H1 (cell line): ENCODE measurements at regions not wholly inside any gene's neighbourhood (a gene's known extent, or its start where the extent isn't known, plus 50 kb on each side); places are given as distances from the start of the nearest gene placed in this dataset.

ENCODE experiments used
- CTCF ChIA-PET: fragments of 300-600 bp; sonication (Branson Sonifier 250); formaldehyde crosslinking; loops from one replicate; lab custom pipeline; 2021; ENCODE audit not compliant: partially characterized antibody; lab: Charles Lee
- POLR2A ChIA-PET: fragments of 300-600 bp; sonication (Branson Sonifier 250); formaldehyde crosslinking; loops from one replicate; lab custom pipeline; 2021; ENCODE audit warnings: inconsistent platforms; ENCODE audit not compliant: partially characterized antibody; lab: Charles Lee
- DNase-seq, 2 experiments: peaks; one replicate each; pipeline versions ENCODE4 v3.0.0 to v3.0.0-alpha.2; 2010 to 2022; ENCODE audit warnings: low spot score in 2 of 2, low read depth in 1 of 2, mixed read lengths in 1 of 2
- FAIRE-seq: peaks from 2 replicates; lab custom pipeline; 2011; peaks lifted over from hg19 to GRCh38; lab: Jason Lieb, UNC
- H2AFZ ChIP-seq: 2 replicates; pipeline ENCODE4 v1.8.1; 2012; ENCODE audit warnings: low read length, inconsistent platforms
- H2AK5ac ChIP-seq: 2 replicates; pipeline ENCODE4 v1.6.1; 2013; ENCODE audit warnings: low read depth, low read length
- H2BK120ac ChIP-seq: replicated peaks from 2 replicates; pipeline ENCODE3; 2013; ENCODE audit warnings: low read depth, low read length, inconsistent platforms
- H2BK12ac ChIP-seq: 2 replicates; pipeline ENCODE4 v1.6.1; 2013; ENCODE audit warnings: low read depth, low read length
- H2BK15ac ChIP-seq: 2 replicates; pipeline ENCODE4 v1.6.1; 2013; ENCODE audit warnings: low read length
- H2BK20ac ChIP-seq: 2 replicates; pipeline ENCODE4 v1.6.1; 2013; ENCODE audit warnings: low read length
- H2BK5ac ChIP-seq: 2 replicates; pipeline ENCODE4 v1.6.1; 2013; ENCODE audit warnings: low read depth, low read length
- H3K14ac ChIP-seq: 2 replicates; pipeline ENCODE4 v1.6.1; 2013; ENCODE audit warnings: inconsistent platforms; ENCODE audit not compliant: insufficient read length
- H3K18ac ChIP-seq: 2 replicates; pipeline ENCODE4 v1.6.1; 2013; ENCODE audit warnings: low read length; ENCODE audit errors: extremely low read depth
- H3K23ac ChIP-seq: 2 replicates; pipeline ENCODE4 v1.6.1; 2013; ENCODE audit warnings: inconsistent platforms; ENCODE audit not compliant: insufficient read length
- H3K23me2 ChIP-seq: 2 replicates; pipeline ENCODE4 v1.6.1; 2013; ENCODE audit warnings: low read depth, low read length
- H3K27ac ChIP-seq: 2 replicates; pipeline ENCODE4 v1.6.1; 2011; ENCODE audit warnings: low read depth, low read length, inconsistent platforms
- H3K27me3 ChIP-seq, 4 experiments: replicated peaks in 1 of 4; 1 replicate in 1 of 4; 2 replicates in 3 of 4; pipeline versions ENCODE4 v1.6.1 to v1.8.1; 2011 to 2013; ENCODE audit warnings: low read length in 3 of 4, mild to moderate bottlenecking in 3 of 4, inconsistent platforms in 2 of 4, mixed read lengths in 2 of 4, moderate library complexity in 1 of 4; ENCODE audit not compliant: control insufficient read depth in 3 of 4, insufficient read depth in 3 of 4; ENCODE audit errors: extremely low read depth in 1 of 4
- H3K36me3 ChIP-seq, 4 experiments: 2 replicates each; pipeline versions ENCODE4 v1.6.1 to v1.8.1; 2011 to 2013; ENCODE audit warnings: mild to moderate bottlenecking in 4 of 4, low read length in 3 of 4, moderate library complexity in 2 of 4, control low read depth in 1 of 4, inconsistent platforms in 1 of 4; ENCODE audit not compliant: insufficient read depth in 4 of 4, control insufficient read depth in 2 of 4
- H3K4ac ChIP-seq: replicated peaks from 2 replicates; pipeline ENCODE3; 2013; ENCODE audit warnings: low read length, low read depth, mixed read lengths, inconsistent platforms; ENCODE audit not compliant: insufficient read length
- H3K4me1 ChIP-seq, 4 experiments: replicated peaks in 1 of 4; 1 replicate in 1 of 4; 2 replicates in 3 of 4; pipeline versions ENCODE4 v1.6.1 to v1.8.1; 2011 to 2013; ENCODE audit warnings: low read length in 3 of 4, inconsistent platforms in 2 of 4, mixed read lengths in 1 of 4; ENCODE audit not compliant: insufficient read depth in 4 of 4, control insufficient read depth in 3 of 4
- H3K4me2 ChIP-seq, 2 experiments: 2 replicates each; pipeline versions ENCODE4 v1.6.1 to v1.8.1; 2011 to 2013; ENCODE audit warnings: low read depth in 2 of 2, low read length in 2 of 2, control low read depth in 1 of 2, inconsistent platforms in 1 of 2, mild to moderate bottlenecking in 1 of 2; ENCODE audit not compliant: insufficient read depth in 1 of 2
- H3K4me3 ChIP-seq, 4 experiments: fragments of 200-600, 300-600 bp in 1 of 4; sonication (generic), shearing (Covaris generic), sonication (Bioruptor Twin) in 1 of 4; 2 replicates each; pipeline versions ENCODE4 v1.5.1 to v1.8.1; 2011 to 2016; ENCODE audit warnings: low read length in 4 of 4, low read depth in 3 of 4, control low read depth in 2 of 4, inconsistent platforms in 2 of 4, mild to moderate bottlenecking in 2 of 4, mixed read lengths in 1 of 4, moderate library complexity in 1 of 4; ENCODE audit not compliant: insufficient read depth in 2 of 4; ENCODE audit errors: extremely low read depth in 1 of 4
- H3K56ac ChIP-seq: replicated peaks from 2 replicates; pipeline ENCODE3; 2013; ENCODE audit warnings: low read depth, mild to moderate bottlenecking, mixed read lengths, low read length, inconsistent platforms; ENCODE audit not compliant: insufficient read length
- H3K79me1 ChIP-seq: 2 replicates; pipeline ENCODE4 v1.6.1; 2013; ENCODE audit warnings: low read depth, low read length, control low read depth
- H3K79me2 ChIP-seq, 2 experiments: 2 replicates each; pipeline versions ENCODE4 v1.6.1 to v1.8.1; 2012 to 2013; ENCODE audit warnings: low read length in 2 of 2, mild to moderate bottlenecking in 2 of 2, inconsistent platforms in 1 of 2; ENCODE audit not compliant: insufficient read depth in 2 of 2, control insufficient read depth in 1 of 2
- H3K9ac ChIP-seq, 4 experiments: replicated peaks in 1 of 4; 1 replicate in 1 of 4; 2 replicates in 3 of 4; pipeline versions ENCODE4 v1.6.1 to v1.8.1; 2011 to 2013; ENCODE audit warnings: low read depth in 3 of 4, low read length in 3 of 4, control low read depth in 2 of 4, mild to moderate bottlenecking in 2 of 4, moderate library complexity in 2 of 4, inconsistent platforms in 1 of 4; ENCODE audit errors: extremely low read depth in 1 of 4
- H3K9me3 ChIP-seq, 2 experiments: 2 replicates each; pipeline versions ENCODE4 v1.6.1 to v1.8.1; 2012 to 2013; ENCODE audit warnings: mild to moderate bottlenecking in 2 of 2, moderate library complexity in 2 of 2, control low read depth in 1 of 2, inconsistent platforms in 1 of 2, low read depth in 1 of 2, low read length in 1 of 2, mixed read lengths in 1 of 2; ENCODE audit not compliant: insufficient read depth in 2 of 2
- H4K20me1 ChIP-seq, 2 experiments: replicated peaks in 1 of 2; 2 replicates each; pipeline versions ENCODE3 to v1.8.1; 2011 to 2013; ENCODE audit warnings: inconsistent platforms in 2 of 2, low read length in 2 of 2, mild to moderate bottlenecking in 1 of 2; ENCODE audit not compliant: insufficient read depth in 2 of 2, control insufficient read depth in 1 of 2
- H4K5ac ChIP-seq: 2 replicates; pipeline ENCODE4 v1.6.1; 2013; ENCODE audit warnings: low read length, low read depth, mixed read lengths, inconsistent platforms; ENCODE audit not compliant: insufficient read length
- H4K8ac ChIP-seq: 2 replicates; pipeline ENCODE4 v1.8.0; 2013; ENCODE audit warnings: mild to moderate bottlenecking, moderate library complexity, low read length, inconsistent platforms; ENCODE audit not compliant: insufficient read depth; ENCODE audit errors: extremely low read depth
- H4K91ac ChIP-seq: replicated peaks from 2 replicates; pipeline ENCODE3; 2013; ENCODE audit warnings: low read length, mixed read lengths, inconsistent platforms; ENCODE audit not compliant: insufficient read length
- HDAC6 ChIP-seq: IDR thresholded peaks from one replicate; pipeline ENCODE4 v1.7.1; 2012; ENCODE audit warnings: low read depth, mild to moderate bottlenecking, inconsistent platforms, low read length, moderate library complexity
- KDM4A ChIP-seq: IDR thresholded peaks from one replicate; pipeline ENCODE4 v1.7.1; 2012; ENCODE audit warnings: low read depth, mild to moderate bottlenecking, moderate library complexity, low read length, inconsistent platforms; ENCODE audit not compliant: severe bottlenecking
- RBBP5 ChIP-seq: IDR thresholded peaks from 2 replicates; pipeline ENCODE4 v1.7.1; 2012; ENCODE audit warnings: low read depth, mild to moderate bottlenecking, inconsistent platforms, low read length, moderate library complexity, borderline replicate concordance
- WGBS, 2 experiments: shearing (Covaris generic) in 1 of 2; methylation state at CpG; one replicate each; pipeline versions ENCODE4 v1.1.6 to v1.1.7; 2013 to 2015; ENCODE audit warnings: low lambda C conversion rate in 2 of 2, mixed read lengths in 2 of 2, inconsistent platforms in 1 of 2, low coverage in 1 of 2, missing lambda C conversion rate in 1 of 2; ENCODE audit not compliant: insufficient replicate concordance in 2 of 2, insufficient coverage in 1 of 2, insufficient read length in 1 of 2; ENCODE audit errors: extremely low coverage in 1 of 2, missing lambda C conversion rate in 1 of 2; 5-methylcytosine and 5-hydroxymethylcytosine counted together

- H3K18ac ChIP-seq, result no peak overlapping the region
- FAIRE-seq (no peak), DNase-seq (no peak)
- no peaks in the 10 kb centered on the region for H3K79me1 ChIP-seq
- H4K91ac ChIP-seq, result no peak overlapping the region
- TF ChIP-seq RBBP5 (no peak), HDAC6 (no peak), KDM4A (no peak)
- no peak overlapping the region for H4K8ac ChIP-seq
- no peaks in the 10 kb centered on the region for H3K9me3 ChIP-seq
- H3K4me2 ChIP-seq, result no peak overlapping the region
- no peak overlapping the region for H3K4me3 ChIP-seq
- no peak overlapping the region for H3K56ac ChIP-seq
- H3K27ac ChIP-seq, result no peak overlapping the region
- H3K79me2 ChIP-seq, result no peaks in the 10 kb centered on the region
- no peak overlapping the region for H2BK20ac ChIP-seq
- no peaks in the 10 kb centered on the region for H3K4me1 ChIP-seq
- H4K20me1 ChIP-seq, result no peaks in the 10 kb centered on the region
- no peak overlapping the region for H3K14ac ChIP-seq
- H3K9ac ChIP-seq, result no peak overlapping the region
- H4K5ac ChIP-seq, result no peak overlapping the region
- no peak overlapping the region for H2BK120ac ChIP-seq
- no peak overlapping the region for H2BK15ac ChIP-seq
- no peaks in the 10 kb centered on the region for H3K23me2 ChIP-seq
- H3K23ac ChIP-seq, result no peak overlapping the region
- no peak overlapping the region for H2AFZ ChIP-seq
- 94% methylated on average over 1 of the region's 1 CpG; no CpG with 5 or more reads in 1 of the 2 experiments for WGBS, 2 experiments
- POLR2A ChIA-PET, result interaction anchor here (0.6 kb wide), 1 partner anchor 86 kb away, joined by 4 read pairs; no protein-coding TSS in a partner anchor
- H3K4ac ChIP-seq, result no peak overlapping the region
- CTCF ChIA-PET, result no interaction called here
- no peak overlapping the region for H2BK5ac ChIP-seq
- no peak overlapping the region for H2BK12ac ChIP-seq
- no peaks in the 10 kb centered on the region for H3K27me3 ChIP-seq
- H2AK5ac ChIP-seq, result no peak overlapping the region
- no peaks in the 10 kb centered on the region for H3K36me3 ChIP-seq
These were observed 351.8 kb downstream of the OTOL1 start for GRCh38 chr3:161848376-161848775.
